Lower lobe of right lung (tissue), 2 donors: ENCODE measurements at regions not wholly inside any gene's neighbourhood (a gene's known extent, or its start where the extent isn't known, plus 50 kb on each side); places are given as distances from the start of the nearest gene placed in this dataset.
"Not testable (repeated sequence)": the region's sequence is repeated elsewhere in the genome, so short reads cannot be mapped to it uniquely, and the experiment has no call there.

Source experiments
- ATAC-seq, 2 donors: fragments of 200-7000 bp; cut with Tn5 transposase; one replicate each; pipeline ENCODE4 v1.9.1; 2020 to 2022; ENCODE audit warnings: mild to moderate bottlenecking in 2 of 2, moderate library complexity in 2 of 2
- DNase-seq: peaks from one replicate; pipeline ENCODE4 v3.0.0-alpha.2; 2020
- H3K27ac ChIP-seq: fragments of 200-600 bp; one replicate; pipeline ENCODE4 v1.8.0; 2022
- H3K27me3 ChIP-seq: fragments of 200-600 bp; one replicate; pipeline ENCODE4 v1.8.0; 2022; ENCODE audit warnings: low read depth
- H3K36me3 ChIP-seq: fragments of 200-600 bp; one replicate; pipeline ENCODE4 v1.8.0; 2022; ENCODE audit warnings: mild to moderate bottlenecking
- H3K4me1 ChIP-seq: fragments of 200-600 bp; one replicate; pipeline ENCODE4 v1.8.0; 2022
- H3K4me3 ChIP-seq: fragments of 200-600 bp; one replicate; pipeline ENCODE4 v1.8.0; 2022; ENCODE audit warnings: mild to moderate bottlenecking
- H3K9me3 ChIP-seq: fragments of 200-600 bp; one replicate; pipeline ENCODE4 v1.8.0; 2022
- CTCF ChIP-seq: fragments of 200-600 bp; IDR thresholded peaks from one replicate; pipeline ENCODE4 v1.8.0; 2022; ENCODE audit warnings: antibody characterized with exemption, mild to moderate bottlenecking
- intact Hi-C: fragments of 100-400 bp; cut with DNase I; formaldehyde crosslinking; loops from one replicate; pipeline ENCODE4 v1.11.0; 2022
- donor health status: DM: no; HTN: yes; CAD: no; lungs with severe emphysema.

- H3K27me3 ChIP-seq = no peaks in the 10 kb centered on the region
- H3K4me3 ChIP-seq = no peak overlapping the region
- intact Hi-C loops = no loop called here
- DNase-seq (no peak), ATAC-seq (no peak)
- no peaks in the 10 kb centered on the region for H3K4me1 ChIP-seq
- TF ChIP-seq CTCF = no peak
- H3K27ac ChIP-seq = peak overlapping the region; percentile 89
- H3K9me3 ChIP-seq = no peaks in the 10 kb centered on the region
- H3K36me3 ChIP-seq = no peaks in the 10 kb centered on the region
Measured at GRCh38 chrX:54640736-54641135, 110.7 kb downstream of the GNL3L start.

GRCh38 chrX:54641530-54641929 lies 111.5 kb downstream of the GNL3L start:
- Histone ChIP-seq H3K27ac (no peak overlapping the region), H3K36me3 (no peaks in the 10 kb centered on the region), H3K4me1 (no peaks in the 10 kb centered on the region), H3K4me3 (no peak overlapping the region), H3K9me3 (no peaks in the 10 kb centered on the region), H3K27me3 (no peaks in the 10 kb centered on the region)
- intact Hi-C loops = no loop called here
- no peak for DNase-seq
- TF ChIP-seq CTCF = no peak
- no peak for ATAC-seq

GRCh38 chrX:54647607-54648006 lies 117.6 kb downstream of the GNL3L start:
- H3K27ac ChIP-seq, DNase-seq, H3K4me3 ChIP-seq: not testable (repeated sequence)

GRCh38 chrX:54659547-54659946 lies 129.5 kb downstream of the GNL3L start:
- intact Hi-C loops = no loop called here
- no peak for DNase-seq
- ATAC-seq = no peak
- Histone ChIP-seq H3K4me1 (no peaks in the 10 kb centered on the region), H3K4me3 (no peak overlapping the region), H3K36me3 (no peaks in the 10 kb centered on the region), H3K27me3 (no peaks in the 10 kb centered on the region), H3K27ac (no peak overlapping the region), H3K9me3 (no peaks in the 10 kb centered on the region)
- no peak for TF ChIP-seq CTCF

More at GRCh38 chrX:54647607-54648006, 117.6 kb downstream of the GNL3L start:
- H3K36me3 ChIP-seq, H3K27me3 ChIP-seq, intact Hi-C loops, ATAC-seq, H3K9me3 ChIP-seq, H3K4me1 ChIP-seq: not testable (repeated sequence)

- DNase-seq = no peak
- Histone ChIP-seq H3K36me3 (no peaks in the 10 kb centered on the region), H3K4me3 (no peak overlapping the region), H3K4me1 (no peaks in the 10 kb centered on the region), H3K27ac (no peak overlapping the region), H3K27me3 (no peaks in the 10 kb centered on the region), H3K9me3 (peaks cover 5% of the 10 kb centered on the region)
- no peak for ATAC-seq
- intact Hi-C loops = no loop called here
- TF ChIP-seq CTCF = no peak
Measured at GRCh38 chrX:54675762-54676161, 122.3 kb downstream of the ITIH6 start.

- ATAC-seq (no peak), DNase-seq (no peak)
- Histone ChIP-seq H3K4me1 (no peaks in the 10 kb centered on the region), H3K27me3 (no peaks in the 10 kb centered on the region), H3K4me3 (no peak overlapping the region), H3K27ac (no peak overlapping the region), H3K36me3 (no peaks in the 10 kb centered on the region), H3K9me3 (no peaks in the 10 kb centered on the region)
- intact Hi-C loops = no loop called here
- no peak for TF ChIP-seq CTCF
Measured at GRCh38 chrX:54695231-54695630, 102.8 kb downstream of the ITIH6 start.
